Peyer's patch (tissue), 4 donors: ENCODE measurements at regions not wholly inside any gene's neighbourhood (a gene's known extent, or its start where the extent isn't known, plus 50 kb on each side); places are given as distances from the start of the nearest gene placed in this dataset.

Experiments
- CTCF ChIP-seq, 6 experiments: fragments of 450-650 bp in 4 of 6; fragments of 200-600 bp in 2 of 6; sonication (generic) in 1 of 6; IDR thresholded peaks; one replicate each; pipeline ENCODE4 v1.5.1; 2017 to 2019; ENCODE audit warnings: antibody characterized with exemption in 6 of 6, mild to moderate bottlenecking in 3 of 6, moderate library complexity in 1 of 6
- POLR2A ChIP-seq, 2 donors: fragments of 450-650 bp; IDR thresholded peaks; one replicate each; pipeline ENCODE4 v1.5.1; 2017; ENCODE audit warnings: antibody characterized with exemption in 2 of 2, mild to moderate bottlenecking in 2 of 2, moderate library complexity in 2 of 2

- TF ChIP-seq CTCF (IDR thresholded peaks at IDR 0.05) (no peak), POLR2A (IDR thresholded peaks at IDR 0.05) (no peak)
Observed at GRCh38 chr18:45494811-45495210, 120.5 kb upstream of the SLC14A2 start.
